G401.6 (cell line): ENCODE measurements at regions not wholly inside any gene's neighbourhood (a gene's known extent, or its start where the extent isn't known, plus 50 kb on each side); places are given as distances from the start of the nearest gene placed in this dataset.
"Not testable (repeated sequence)": the region's sequence is repeated elsewhere in the genome, so short reads cannot be mapped to it uniquely, and the experiment has no call there.

ENCODE experiments used
- FAIRE-seq: peaks from 2 replicates; lab custom pipeline; 2012; peaks lifted over from hg19 to GRCh38; lab: Jason Lieb, UNC

- FAIRE-seq, result no peak
Measured at GRCh38 chr3:106121491-106122289, 252.9 kb upstream of the CBLB start.

GRCh38 chr3:106124818-106125217 lies 256.0 kb upstream of the CBLB start:
- FAIRE-seq, result no peak

GRCh38 chr3:106125321-106125720 lies 256.5 kb upstream of the CBLB start:
- FAIRE-seq, result no peak

DNA sequence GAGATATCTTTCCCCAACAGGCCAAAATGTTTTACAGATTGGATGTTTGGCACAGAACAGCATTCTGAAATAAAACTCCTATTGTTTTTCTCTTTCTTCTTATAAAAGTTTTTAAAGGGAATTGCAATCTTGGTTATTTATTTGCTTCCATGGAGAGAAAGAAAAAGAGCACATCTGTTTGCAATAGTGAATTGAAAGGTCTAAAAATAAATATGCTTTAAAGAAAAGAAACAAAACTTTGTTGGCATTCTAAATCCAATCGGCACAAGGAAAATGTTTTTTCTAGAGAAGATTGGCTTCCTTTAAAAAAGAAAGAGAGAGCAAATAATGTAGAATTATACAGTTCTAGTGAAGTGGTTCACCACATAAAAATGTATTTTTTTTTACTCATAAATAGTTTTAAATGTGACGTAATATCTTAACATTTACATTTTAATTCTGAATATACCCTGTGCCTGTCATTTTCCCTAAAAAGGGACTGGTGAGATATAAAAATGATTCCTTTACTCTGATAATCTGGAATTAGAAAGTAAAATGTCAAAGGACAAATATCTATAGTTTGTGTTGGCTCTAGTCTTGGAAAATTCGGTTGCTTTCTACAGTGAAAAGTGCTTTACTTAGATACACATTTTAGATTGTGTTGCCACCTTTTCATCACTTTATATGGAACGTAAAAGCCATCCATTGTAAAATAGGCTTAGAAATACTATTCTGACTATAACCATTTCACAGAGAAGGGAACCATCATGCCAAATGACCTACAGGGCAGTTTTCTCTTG lies 257.4 kb upstream of the CBLB start:
- FAIRE-seq, result no peak

DNA sequence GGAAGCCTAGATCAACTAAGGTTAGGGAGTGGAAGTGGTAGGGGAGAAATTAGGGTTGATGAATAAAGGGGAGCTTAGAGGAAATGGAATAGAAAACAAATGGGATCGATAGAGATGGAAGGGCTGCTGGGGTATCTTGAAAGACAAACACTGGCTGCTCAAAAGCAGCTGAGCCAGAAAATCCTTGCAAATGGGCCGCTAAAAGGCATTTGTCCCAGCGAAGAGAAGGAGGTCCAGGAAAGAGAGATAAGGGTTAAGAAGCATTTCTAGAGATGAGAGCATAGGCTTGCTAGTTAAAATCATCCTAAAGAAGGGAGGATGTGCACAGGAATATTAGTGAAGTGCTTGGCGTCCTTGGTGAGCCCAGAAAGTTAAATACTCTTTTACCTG lies 258.0 kb upstream of the CBLB start:
- FAIRE-seq, result no peak

- no peak for FAIRE-seq
Measured at GRCh38 chr3:106129939-106130338, 261.1 kb upstream of the CBLB start.

DNA sequence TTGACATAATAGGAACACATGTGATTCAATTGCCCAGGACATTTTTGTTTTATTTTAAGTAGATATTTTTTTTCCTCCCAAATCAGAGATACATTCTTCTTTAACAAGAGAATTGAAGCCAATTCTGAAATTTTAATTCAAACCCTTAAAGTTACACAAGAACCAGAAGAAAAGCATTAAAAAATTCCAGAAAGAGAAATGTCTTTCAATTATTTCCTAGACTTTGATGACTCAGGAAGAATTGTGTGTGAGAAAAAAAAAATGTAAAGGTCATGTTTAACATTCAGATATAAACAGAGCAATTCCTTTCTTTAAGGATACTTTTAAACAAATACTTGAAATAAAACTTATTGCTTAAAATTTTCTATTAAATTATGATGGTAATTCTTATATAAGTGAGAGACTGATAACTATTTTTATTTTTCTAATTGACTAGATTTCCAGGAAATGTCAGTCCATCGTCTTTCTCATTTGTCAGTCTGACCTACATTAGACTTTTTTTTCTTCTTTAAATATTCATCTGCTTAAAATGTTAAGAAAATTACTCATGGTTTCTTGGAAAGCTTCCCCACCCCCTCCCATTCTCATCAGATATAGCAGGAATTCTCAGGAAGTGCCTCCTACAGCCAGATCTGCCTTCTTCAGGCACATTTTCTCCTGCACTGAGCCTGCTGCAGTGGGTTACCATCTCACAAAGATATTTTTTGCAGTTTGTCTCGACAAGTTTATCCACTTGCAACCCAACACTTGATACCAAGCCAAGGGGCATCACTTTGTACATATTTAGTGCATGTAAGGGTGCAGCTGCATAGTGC lies 261.8 kb upstream of the CBLB start:
- no peak for FAIRE-seq

DNA sequence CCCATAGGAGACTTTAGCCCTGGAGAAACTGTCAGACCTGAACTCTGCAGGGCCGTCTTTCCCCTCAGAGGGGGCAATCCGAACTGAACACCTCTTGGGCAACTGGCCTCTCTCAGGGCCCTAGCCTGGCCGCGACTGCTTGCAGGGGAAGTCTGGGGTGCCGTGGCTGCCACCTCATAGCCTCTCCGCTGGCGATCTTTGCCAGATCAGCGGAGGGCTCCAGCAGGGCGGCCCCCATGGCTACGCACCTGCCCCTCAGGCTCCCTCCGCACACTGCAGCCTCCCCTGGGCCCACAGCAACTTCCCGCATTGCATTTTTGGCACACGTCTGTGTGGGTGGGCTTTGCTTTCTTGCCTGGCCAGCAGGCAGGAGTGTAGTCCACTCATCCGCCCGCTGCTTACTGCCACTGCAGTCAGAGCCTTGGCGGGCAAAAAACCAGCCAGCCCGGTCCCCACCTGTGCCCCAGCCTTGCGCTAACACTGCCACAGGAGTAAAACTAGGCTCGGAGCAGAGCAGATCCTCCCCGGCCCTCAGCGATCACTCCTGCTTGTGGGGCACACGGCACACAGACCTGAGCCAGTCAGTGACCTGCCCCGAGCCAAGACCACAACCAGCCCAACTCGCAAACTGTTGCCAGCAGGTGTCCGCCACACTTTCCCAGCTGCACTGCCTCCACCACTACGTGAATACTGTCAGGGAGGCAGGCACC lies 266.8 kb upstream of the CBLB start:
- no peak for FAIRE-seq

DNA sequence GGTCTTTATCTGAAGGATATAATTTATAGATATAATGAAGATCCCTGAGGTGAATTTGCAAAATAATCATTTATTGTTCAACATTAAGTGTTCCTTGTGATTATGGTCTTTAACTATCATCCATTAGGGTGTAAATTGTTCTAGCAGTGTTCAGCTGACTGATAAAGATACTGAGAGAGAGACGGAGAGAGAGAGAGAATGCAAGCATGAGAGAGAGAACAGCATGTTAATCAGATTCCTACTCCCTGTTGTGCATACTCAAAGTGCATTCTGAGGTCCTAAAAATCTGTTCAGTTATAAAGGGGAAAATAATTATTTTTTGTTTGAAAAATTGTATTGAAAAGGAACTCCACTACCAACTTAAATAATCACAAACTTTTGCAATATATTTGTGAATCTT lies 271.0 kb upstream of the CBLB start:
- no peak for FAIRE-seq

- no peak for FAIRE-seq
Measured at GRCh38 chr3:106140431-106140830, 271.6 kb upstream of the CBLB start.

DNA sequence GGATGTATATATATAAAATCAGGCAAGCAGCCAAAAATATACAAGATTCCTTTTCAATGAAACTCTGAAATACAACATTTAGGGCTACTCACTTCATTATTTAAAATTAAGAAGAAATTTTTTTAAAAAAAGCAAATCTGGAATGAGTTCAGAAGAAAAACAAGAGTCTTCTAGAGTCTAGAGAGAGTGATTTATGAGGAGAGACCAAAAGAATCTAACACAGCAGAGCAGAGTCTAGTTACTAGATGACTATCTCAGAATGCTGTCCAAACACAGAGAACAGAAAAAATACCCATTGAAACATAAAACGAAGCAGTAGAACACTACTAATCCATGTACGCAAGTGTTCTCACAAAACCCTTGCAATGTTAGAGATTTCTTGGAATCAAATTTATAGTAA lies 275.2 kb upstream of the CBLB start:
- no peak for FAIRE-seq

DNA sequence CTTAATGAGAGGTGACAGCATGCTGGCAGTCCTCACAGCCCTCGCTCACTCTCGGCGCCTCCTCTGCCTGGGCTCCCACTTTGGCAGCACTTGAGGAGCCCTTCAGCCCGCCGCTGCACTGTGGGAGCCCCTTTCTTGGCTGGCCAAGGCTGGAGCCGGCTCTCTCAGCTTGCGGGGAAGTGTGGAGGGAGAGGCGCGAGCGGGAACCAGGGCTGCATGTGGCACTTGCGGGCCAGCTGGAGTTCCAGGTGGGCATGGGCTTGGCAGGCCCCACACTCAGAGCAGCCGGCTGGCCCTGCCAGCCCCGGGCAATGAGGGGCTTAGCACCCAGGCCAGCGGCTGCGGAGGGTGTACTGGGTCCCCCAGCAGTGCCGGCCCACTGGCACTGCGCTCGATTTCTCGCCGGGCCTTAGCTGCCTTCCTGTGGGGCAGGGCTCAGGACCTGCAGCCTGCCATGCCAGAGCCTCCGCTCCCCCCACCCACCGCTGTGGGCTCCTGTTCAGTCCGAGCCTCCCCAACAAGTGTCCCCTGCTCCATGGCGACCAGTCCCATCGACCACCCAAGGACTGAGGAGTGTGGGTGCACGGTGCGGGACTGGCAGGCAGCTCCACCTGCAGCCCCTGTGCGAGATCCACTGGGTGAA lies 279.7 kb upstream of the CBLB start:
- FAIRE-seq, result not testable (repeated sequence)

DNA sequence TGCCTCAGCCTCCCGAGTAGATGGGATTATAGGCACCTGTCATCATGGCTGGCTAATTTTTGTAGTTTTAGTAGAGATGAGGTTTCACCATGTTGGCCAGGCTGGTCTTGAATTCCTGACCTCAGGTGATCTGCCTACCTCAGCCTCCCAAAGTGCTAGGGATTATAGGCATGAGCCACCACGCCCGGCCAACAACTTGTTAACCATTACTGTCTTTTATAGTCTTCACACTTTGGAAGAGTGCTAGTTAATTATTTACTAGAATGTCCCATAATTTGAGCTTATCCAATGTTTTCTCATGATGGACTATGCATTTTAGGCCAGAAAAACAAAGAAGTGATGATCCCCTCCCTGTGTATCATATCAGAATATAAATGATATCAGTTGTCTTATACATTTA lies 288.6 kb upstream of the CBLB start:
- no peak for FAIRE-seq

GRCh38 chr3:106160396-106160795 lies 291.6 kb upstream of the CBLB start:
- no peak for FAIRE-seq

DNA sequence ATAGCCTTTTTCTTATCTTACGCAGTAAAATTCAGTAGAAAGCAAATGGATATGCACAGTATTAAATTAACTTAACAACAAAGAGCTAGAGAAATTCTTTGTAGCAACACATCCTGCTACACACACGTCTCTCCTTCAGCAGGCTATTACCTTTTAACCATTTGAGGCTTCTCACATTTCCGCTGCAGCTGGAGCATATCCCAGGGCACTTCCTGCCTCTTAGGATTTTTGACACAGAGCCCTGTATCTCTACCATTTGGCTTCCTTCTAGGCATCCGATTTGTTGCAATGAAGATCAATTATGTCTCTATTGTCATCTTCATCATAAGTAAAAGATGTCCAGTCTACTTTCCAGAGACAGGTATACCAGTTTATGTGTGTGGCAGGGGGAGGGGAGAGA lies 292.4 kb upstream of the CBLB start:
- FAIRE-seq, result no peak

- no peak for FAIRE-seq
Measured at GRCh38 chr3:106167728-106168127, 298.9 kb upstream of the CBLB start.

- FAIRE-seq, result no peak
Measured at GRCh38 chr3:106168962-106169750, 300.3 kb upstream of the CBLB start.

DNA sequence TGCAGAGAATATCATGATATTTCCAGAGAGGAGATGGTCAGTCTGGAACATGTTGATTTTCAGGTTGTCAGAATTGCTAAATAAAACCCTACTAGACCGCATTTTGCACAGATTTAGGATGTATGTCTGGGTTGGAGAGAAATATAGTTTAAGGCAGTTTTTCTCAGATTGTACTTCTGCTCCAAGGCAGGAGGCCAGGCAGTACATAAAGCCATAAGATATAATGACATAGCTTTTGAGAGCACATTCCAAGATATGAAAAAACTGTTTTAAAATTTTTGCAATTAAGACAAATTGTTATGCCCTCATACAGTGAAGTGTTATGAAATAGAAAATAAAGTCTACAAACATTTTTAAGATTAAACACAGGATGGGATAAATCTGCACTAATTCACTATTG lies 301.8 kb upstream of the CBLB start:
- FAIRE-seq, result no peak

- no peak for FAIRE-seq
Measured at GRCh38 chr3:106172101-106172500, 303.3 kb upstream of the CBLB start.

- no peak for FAIRE-seq
Measured at GRCh38 chr3:106172780-106173179, 304.0 kb upstream of the CBLB start.

DNA sequence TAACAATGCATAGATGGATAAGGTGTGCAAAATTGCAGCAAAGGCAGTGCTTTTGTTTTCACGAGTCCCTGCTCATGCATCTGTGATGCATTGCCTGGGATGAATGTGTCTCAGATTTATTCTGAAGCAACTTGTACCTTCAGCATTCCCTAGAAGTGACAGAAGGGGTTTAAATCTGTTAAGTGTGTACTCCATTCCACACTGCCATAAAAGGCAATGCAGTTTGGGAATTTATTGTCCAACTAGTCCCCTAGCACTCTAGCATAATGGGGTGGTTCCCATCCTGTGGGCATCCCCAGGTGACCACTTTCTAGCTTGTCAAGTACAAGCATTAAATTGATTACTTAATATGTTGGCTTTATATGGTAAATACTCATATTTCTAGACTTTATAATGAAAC lies 306.5 kb upstream of the CBLB start:
- no peak for FAIRE-seq
